ENCODE measurements at regions not wholly inside any gene's neighbourhood (a gene's known extent, or its start where the extent isn't known, plus 50 kb on each side); places are given as distances from the start of the nearest gene placed in this dataset.

- no peak for DNase-seq
These were observed 55.0 kb downstream of the GPR6 start for GRCh38 chr6:110033101-110033500.

- no peak for DNase-seq
These were observed 55.9 kb downstream of the GPR6 start for GRCh38 chr6:110033749-110034666.

- DNase-seq, result no peak
These were observed 56.5 kb downstream of the GPR6 start for GRCh38 chr6:110034667-110035036.

- DNase-seq, result no peak
These were observed 57.2 kb downstream of the GPR6 start for GRCh38 chr6:110035321-110035720.

- no peak for DNase-seq
These were observed 58.5 kb downstream of the GPR6 start for GRCh38 chr6:110036408-110037302.

- DNase-seq, result no peak
These were observed 59.7 kb downstream of the GPR6 start for GRCh38 chr6:110037726-110038295.

GRCh38 chr6:110039364-110039980 lies 61.4 kb downstream of the GPR6 start:
- DNase-seq, result peak; percentile 93

GRCh38 chr6:110039981-110040383 lies 61.9 kb downstream of the GPR6 start:
- DNase-seq, result peak; percentile 49

- no peak for DNase-seq
These were observed 62.6 kb downstream of the GPR6 start for GRCh38 chr6:110040716-110041115.

- DNase-seq, result no peak
These were observed 63.0 kb downstream of the GPR6 start for GRCh38 chr6:110041126-110041525.

GRCh38 chr6:110041830-110042229 lies 63.7 kb downstream of the GPR6 start:
- DNase-seq, result no peak

- no peak for DNase-seq
These were observed 64.7 kb downstream of the GPR6 start for GRCh38 chr6:110042670-110043296.

GRCh38 chr6:110043366-110043994 lies 65.4 kb downstream of the GPR6 start:
- DNase-seq, result no peak

GRCh38 chr6:110044096-110044495 lies 66.0 kb downstream of the GPR6 start:
- no peak for DNase-seq

- DNase-seq, result no peak
These were observed 66.5 kb downstream of the GPR6 start for GRCh38 chr6:110044622-110045021.

GRCh38 chr6:110048221-110048875 lies 70.2 kb downstream of the GPR6 start:
- DNase-seq, result no peak

- no peak for DNase-seq
These were observed 71.8 kb downstream of the GPR6 start for GRCh38 chr6:110049696-110050439.
